GM21619 (cell line): ENCODE measurements at regions not wholly inside any gene's neighbourhood (a gene's known extent, or its start where the extent isn't known, plus 50 kb on each side); places are given as distances from the start of the nearest gene placed in this dataset.
"Not testable (repeated sequence)": the region's sequence is repeated elsewhere in the genome, so short reads cannot be mapped to it uniquely, and the experiment has no call there.

Source experiments
- ATAC-seq: cut with Tn5 transposase; IDR thresholded peaks from one replicate; pipeline ENCODE4 v1.9.1; 2021; ENCODE audit not compliant: unreplicated experiment

GRCh38 chr20:53800883-53801604 is 207.4 kb upstream of the ZNF217 start:
- no peak for ATAC-seq

GRCh38 chr20:53800418-53800817 is 206.8 kb upstream of the ZNF217 start:
- no peak for ATAC-seq

- no peak for ATAC-seq
These were observed 203.4 kb upstream of the ZNF217 start for GRCh38 chr20:53797085-53797484.

- ATAC-seq: no peak
These were observed 201.5 kb upstream of the ZNF217 start for GRCh38 chr20:53795170-53795569.

GRCh38 chr20:53794529-53795115 is 201.0 kb upstream of the ZNF217 start:
- no peak for ATAC-seq

- no peak for ATAC-seq
These were observed 200.2 kb upstream of the ZNF217 start for GRCh38 chr20:53793783-53794383.

- ATAC-seq: no peak
These were observed 199.4 kb upstream of the ZNF217 start for GRCh38 chr20:53792946-53793536.

- no peak for ATAC-seq
These were observed 196.5 kb upstream of the ZNF217 start for GRCh38 chr20:53789989-53790675.

GRCh38 chr20:53788253-53789022 is 194.8 kb upstream of the ZNF217 start:
- ATAC-seq: no peak

- not testable (repeated sequence) for ATAC-seq
These were observed 193.9 kb upstream of the ZNF217 start for GRCh38 chr20:53787491-53787931.

GRCh38 chr20:53786445-53787267 is 193.0 kb upstream of the ZNF217 start:
- no peak for ATAC-seq

GRCh38 chr20:53786071-53786444 is 192.4 kb upstream of the ZNF217 start:
- ATAC-seq: no peak

- no peak for ATAC-seq
These were observed 191.7 kb upstream of the ZNF217 start for GRCh38 chr20:53785320-53785719.

- no peak for ATAC-seq
These were observed 190.1 kb upstream of the ZNF217 start for GRCh38 chr20:53783768-53784167.

- no peak for ATAC-seq
These were observed 189.1 kb upstream of the ZNF217 start for GRCh38 chr20:53782612-53783246.

- ATAC-seq: no peak
These were observed 186.2 kb upstream of the ZNF217 start for GRCh38 chr20:53779822-53780221.

GRCh38 chr20:53778736-53779135 is 185.1 kb upstream of the ZNF217 start:
- ATAC-seq: no peak

- no peak for ATAC-seq
These were observed 184.4 kb upstream of the ZNF217 start for GRCh38 chr20:53778041-53778516.

- ATAC-seq: not testable (repeated sequence)
These were observed 183.8 kb upstream of the ZNF217 start for GRCh38 chr20:53777402-53777801.
